NOMO-1 treated with DMSO at 0.1 percent for 48 hours (cell line): ENCODE measurements at regions not wholly inside any gene's neighbourhood (a gene's known extent, or its start where the extent isn't known, plus 50 kb on each side); places are given as distances from the start of the nearest gene placed in this dataset.
"Not testable (repeated sequence)": the region's sequence is repeated elsewhere in the genome, so short reads cannot be mapped to it uniquely, and the experiment has no call there.

Experiments
- DNase-seq: peaks from one replicate; lab custom pipeline; 2025; ENCODE audit not compliant: unreplicated experiment; lab: John Stamatoyannopoulos, UW

DNA sequence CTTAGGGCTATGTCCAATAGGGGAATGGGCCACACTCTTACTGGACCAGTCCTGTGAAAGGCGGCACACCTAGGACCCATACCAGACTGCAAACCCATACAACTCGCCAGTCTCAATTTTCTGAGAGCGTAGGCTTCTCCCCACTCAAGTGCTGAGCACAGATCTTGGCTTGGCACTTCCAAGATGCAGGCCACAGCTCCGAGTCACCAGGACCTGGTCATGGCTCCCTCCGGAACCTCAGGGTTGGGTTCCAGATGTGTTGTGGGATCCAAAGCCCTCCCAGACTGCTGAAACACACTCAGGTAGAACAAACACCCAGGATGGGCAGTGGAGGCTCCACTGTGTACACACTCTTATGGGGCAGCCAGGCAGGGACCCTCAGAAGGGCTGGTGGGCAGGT, 103.3 kb downstream of the TMEM144 start:
- no peak for DNase-seq

DNA sequence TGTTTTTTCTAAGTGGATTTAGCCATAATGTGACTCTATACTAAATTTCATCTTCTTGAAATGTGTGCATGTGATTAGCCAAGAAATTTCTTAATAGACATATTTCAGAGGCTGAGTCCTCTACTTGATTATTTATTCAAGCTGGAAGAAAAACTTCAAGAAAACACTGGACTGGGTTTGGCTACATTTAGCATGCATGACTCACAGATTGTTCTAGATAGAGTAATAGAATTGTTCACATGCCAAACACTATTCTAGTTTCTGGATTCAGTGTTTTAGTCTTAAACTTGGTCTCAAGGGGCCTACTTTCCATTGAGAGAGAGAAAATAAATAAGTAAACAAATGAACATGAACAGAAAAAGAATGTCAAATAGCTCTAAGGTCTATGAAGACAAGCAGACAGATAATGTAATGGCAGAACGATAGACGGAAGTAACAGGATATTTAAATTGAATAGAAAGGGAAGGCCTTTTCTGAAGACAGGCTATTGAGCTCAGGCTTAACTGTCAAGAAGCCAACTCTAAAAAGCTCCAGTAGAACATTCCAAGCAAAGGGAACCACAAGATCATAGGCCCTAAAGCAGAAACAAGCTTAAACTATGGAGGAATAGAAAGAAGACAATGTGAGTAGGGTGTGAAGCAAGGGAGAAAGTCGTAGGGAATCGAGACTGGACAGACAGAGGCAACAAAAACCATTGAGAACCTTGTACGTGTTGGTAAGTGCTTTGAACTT, 104.6 kb downstream of the TMEM144 start:
- no peak for DNase-seq

DNA sequence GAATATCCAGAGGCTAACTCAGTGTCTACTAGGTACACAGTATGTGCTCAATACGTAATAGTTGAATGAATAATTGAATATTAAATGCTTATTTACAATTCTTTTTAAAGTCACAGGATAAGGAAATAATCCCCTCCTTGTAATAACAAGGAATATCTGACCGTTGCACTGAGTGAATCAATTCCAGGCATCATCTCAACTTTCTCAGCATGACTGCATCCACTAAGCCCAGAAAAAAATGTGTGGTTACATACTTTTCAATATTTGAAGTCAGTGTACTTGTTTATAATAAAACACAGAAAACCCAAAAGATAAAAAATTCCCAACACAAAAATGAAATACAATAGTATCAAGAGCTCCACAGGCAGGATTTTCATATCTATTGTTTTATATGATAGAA, 105.4 kb downstream of the TMEM144 start:
- DNase-seq, result no peak

DNA sequence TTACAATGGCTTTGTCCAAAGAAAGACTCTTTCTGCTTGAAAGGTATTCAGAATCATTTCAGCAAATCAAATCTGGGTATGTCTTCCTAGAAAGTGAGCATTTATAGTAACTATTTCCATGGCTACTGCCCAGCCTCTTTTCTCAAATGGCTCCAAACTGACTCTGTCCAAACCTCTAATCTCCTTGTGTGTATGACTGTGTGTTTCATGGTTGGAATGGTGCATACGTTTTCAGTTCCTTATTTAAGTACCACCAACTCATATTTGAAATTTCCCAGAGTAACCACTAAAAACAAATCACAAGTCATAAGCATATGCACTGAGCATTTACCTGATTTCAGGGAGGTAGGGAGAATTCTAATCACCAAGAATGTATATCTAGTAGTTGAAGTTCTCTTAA, 106.0 kb downstream of the TMEM144 start:
- DNase-seq, result no peak

DNA sequence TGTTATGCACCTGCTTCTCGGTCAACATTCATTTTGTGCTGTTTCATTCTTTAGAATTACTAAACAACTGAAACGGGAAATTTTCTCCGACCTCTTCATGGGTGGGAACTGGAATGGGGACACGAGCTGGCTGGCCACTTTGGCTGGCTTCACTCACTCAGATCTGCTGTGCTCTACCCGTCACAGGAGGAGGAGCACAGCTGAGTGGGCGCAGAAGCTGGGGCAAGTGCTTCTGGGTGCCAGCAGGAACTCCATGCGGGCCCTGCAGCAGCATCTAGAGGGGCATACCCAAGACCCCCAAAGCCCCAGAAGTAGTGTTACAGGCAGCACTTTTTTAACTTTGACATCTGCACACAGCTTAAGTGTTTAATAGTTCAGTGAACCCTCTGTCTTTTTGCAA, 109.6 kb downstream of the TMEM144 start:
- DNase-seq, result no peak

DNA sequence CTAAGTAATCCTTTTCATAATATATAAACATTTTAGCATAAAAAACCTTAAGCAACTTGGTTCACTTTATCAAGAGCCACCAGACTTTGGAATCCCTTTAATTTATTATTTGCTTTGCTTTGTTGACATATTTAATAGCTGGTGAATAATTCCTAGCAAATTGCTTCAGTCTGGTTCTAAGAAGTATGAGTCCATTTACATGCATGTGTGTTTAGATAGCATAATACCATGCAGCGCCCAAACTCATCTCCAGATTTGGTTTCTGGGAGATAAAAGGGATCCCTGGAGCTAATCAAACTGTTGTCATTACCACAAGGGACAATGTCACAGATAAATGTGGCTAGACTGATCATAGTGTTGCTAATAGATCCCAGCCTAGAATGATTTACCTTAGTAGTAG, 111.8 kb downstream of the TMEM144 start:
- DNase-seq, result no peak

DNA sequence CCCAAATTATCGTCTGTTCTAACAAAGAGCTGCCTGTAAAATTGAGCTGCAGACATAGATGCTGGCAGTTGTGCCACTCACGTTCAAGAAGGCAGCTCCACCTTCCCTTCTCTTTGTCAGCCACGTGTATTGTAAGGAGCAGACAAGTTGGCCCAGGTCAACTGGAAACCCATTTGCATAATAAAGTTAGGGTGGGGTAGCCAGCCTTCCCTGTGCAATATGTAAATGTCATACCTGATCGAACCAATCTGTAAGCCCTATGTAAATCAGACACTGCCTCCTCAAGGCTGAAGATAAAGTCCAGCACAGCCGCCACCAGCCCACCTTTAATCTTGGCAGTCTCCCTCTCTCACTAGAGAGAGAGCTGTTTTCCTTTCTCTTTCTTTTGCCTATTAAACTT, 117.2 kb downstream of the TMEM144 start:
- DNase-seq, result no peak

DNA sequence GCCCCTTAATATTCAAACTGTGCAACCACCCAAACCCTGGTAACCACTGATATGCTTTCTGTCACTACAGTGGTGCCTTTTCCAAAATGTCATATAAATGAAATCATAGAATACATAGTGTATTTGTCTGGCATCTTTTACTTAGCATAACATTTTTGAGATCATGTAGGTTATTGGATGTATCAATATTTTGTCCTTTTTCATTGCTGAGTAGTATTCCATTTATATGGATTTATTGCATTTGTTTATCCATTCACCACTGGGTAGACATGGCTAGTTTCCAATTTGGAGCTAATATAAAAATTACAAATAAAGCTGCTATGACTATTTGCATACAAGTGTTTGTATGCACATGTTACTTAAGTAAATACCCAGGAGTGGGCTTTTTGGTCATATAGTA, 121.6 kb downstream of the TMEM144 start:
- no peak for DNase-seq

DNA sequence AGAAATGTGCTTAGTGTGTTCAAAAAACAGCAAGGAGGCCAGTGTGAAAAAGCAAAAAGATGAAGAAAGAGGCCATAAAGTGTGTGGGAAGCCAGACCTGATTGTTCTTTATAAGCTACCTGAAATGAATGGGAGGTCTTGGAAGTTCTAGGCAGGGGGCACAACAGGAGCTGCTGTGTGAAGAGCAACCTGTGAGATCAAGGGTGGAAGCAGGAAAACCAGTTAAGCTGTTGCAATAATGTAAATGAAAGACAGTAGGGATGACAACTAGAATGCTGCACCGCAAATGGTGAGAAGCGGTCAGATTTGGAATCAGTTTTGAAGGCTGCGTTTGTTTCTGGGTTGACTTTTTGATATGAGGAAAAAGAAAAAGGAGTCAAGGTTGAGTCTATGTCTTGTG, 123.5 kb downstream of the TMEM144 start:
- no peak for DNase-seq

DNA sequence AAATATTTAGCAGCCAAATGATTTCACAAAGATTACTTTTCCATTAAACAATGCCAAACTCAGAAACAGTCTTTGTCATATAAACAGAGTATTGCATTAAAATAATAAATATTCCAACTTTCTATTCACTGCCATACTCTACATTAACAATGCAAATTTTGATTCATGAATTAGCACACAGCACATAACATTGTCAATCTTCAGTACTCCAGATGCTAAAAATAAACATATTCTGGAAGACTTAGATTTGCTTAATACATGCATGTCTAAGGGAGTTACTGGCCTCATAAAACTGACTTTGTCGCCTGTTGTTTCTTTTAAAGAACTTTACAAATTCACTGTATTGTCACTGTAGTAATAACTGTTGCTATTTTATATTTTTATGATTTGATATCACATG, 131.6 kb downstream of the TMEM144 start:
- no peak for DNase-seq

DNA sequence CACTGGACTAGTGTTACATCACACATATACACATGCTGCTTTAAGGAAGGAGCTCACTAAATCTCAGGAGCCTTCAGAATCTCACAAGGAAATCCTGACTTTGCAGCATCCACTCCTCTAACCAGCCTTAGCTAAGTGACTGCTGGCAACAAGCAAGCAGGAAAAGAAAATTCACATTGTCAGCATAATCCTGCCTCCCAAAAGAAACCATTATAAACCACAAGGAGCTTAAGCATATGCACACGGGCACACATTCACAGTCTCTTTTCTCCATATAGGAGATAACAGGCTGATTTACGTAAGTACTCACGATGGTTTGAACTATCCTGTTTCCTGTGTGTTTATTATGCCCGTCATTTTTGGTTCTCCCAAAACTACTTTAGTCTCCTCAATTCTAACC, 136.3 kb downstream of the TMEM144 start:
- DNase-seq, result no peak

DNA sequence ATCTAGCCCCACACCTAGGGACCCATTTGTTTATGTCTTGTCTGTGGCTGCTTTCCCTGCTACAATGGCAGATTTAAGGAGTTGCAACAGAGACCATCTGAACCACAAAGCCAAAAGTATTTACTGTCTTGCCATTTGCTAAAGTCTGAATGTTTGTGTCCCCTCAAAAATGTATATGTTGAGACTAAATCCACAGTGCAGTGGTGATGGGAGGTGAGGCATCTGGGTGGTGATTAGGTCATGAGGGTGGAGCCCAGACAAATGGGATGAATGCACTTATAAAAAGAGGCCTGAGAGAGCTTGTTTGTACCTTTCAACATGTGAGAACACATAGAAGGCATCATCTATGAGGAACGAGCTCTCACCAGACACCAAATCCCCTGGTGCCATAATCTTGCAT, 137.3 kb downstream of the TMEM144 start:
- DNase-seq, result no peak

DNA sequence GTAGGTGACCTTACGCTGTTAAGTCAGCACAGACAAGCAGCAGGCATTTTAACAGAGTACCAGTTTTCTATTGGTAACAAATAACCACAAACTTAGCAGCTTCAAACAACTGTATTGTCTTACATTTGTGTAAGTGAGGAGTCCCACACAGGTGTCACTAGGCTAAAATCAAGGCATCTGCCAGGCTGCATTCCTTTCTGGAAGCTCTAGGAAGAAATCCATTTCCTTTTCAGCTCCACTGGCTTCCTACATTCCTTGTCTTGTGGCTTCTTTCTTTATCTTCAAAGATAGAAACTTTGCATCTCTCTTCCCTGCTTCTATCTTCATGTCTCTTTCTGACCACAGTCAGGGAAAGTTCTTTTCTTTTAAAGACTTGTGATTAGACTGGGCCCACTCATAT, 139.9 kb downstream of the TMEM144 start:
- DNase-seq, result no peak

DNA sequence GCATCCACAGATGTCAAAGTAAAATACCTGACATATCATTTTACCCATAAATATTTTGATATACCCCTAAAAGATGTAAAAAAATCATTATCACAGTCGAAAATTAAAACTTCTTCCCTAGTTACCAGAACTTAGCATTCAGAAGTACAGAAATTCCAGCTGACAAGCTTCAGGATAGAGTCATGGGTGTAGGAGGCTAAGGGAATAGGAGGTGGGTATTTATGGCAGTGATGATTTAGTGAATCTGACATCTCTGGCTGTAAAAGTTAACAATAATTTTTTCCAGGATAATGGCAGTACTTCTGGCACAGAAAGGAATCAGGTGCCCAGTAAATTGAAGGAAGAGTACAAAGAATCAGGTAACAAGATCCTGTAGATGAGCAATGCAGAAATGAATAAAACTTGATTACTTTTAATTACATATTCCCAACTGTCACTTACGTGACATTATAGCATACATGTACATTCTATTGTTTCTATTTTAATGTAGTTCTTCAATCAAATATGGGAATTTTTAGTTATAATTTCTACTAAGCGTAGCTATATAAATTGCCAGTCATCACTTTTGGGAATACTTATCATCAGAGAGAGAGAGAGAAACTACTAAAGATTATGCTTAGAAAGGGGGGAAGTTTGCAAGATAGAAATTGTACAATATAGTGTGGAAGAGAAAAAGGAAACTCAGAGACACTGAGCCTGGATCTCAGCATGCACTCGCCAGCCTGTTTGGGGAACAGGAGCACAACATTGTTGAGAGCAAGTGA, 143.4 kb downstream of the TMEM144 start:
- no peak for DNase-seq

DNA sequence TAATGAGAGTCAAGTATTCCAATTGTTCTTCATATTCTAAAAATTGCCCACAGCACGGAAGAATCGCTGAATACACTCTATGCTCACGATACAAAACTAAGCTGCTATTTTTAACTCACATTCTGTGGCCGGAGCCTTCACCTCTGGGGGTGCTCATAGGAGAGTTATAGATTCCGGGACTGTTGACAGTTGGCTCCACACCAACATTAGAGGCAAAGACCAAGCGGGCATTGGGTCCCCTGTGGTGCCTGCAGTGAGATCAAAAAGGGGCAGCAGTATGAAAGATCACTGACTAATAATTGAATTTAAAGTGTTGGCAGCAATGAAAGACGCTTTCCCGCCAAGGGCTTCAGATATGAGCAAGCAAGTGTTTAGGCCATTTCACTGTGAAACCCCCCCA, 146.0 kb downstream of the TMEM144 start:
- DNase-seq, result no peak

DNA sequence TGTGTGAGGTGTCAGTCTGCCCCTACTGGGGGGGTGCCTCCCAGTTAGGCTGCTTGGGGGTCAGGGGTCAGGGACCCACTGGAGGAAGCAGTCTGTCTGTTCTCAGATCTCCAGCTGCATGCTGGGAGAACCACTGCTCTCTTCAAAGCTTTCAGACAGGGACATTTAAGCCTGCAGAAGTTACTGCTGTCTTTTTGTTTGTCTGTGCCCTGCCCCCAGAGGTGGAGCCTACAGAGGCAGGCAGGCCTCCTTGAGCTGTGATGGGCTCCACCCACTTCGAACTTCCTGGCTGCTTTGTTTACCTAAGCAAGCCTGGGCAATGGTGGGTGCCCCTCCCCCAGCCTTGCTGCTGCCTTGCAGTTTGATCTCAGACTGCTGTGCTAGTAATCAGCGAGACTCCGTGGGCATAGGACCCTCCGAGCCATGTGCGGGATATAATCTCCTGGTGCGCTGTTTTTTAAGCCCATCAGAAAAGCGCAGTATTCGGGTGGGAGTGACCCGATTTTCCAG, 153.7 kb upstream of the RXFP1 start:
- not testable (repeated sequence) for DNase-seq

DNA sequence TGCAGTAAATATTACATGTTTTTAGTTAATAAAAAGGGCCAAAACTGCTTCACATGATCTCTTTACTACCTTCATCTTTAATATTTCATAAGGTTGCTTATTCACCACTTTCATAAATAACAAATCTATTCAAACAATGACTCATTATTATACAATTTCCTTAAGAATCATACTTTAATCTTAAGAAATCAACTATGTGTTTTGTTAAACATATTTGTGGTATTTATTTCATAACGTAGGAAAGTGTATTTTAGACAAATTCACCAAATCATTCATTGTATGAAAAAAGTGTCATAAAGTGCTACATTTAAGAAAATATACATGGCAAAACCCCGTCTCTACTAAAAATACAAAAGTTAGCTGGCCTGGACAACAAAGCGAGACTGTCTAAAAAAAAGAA, 150.5 kb upstream of the RXFP1 start:
- DNase-seq, result no peak

DNA sequence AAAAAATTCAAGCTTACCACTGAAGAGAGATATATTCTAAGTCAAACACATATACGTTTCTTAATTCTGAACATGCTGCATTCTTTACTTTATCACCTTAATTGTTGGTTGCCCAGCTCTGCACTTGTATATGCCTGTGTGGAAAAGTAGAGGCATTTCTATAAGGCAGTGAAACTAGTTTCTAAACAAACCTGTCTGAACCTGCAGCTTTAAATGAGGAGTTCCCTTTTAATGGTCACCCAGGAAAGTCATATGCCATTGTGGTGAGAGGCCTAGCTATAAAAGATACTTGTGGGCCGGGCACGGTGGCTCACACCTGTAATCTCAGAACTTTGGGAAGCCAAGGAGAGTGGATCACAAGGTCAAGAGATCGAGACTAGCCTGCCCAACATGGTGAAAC, 147.4 kb upstream of the RXFP1 start:
- DNase-seq, result no peak

DNA sequence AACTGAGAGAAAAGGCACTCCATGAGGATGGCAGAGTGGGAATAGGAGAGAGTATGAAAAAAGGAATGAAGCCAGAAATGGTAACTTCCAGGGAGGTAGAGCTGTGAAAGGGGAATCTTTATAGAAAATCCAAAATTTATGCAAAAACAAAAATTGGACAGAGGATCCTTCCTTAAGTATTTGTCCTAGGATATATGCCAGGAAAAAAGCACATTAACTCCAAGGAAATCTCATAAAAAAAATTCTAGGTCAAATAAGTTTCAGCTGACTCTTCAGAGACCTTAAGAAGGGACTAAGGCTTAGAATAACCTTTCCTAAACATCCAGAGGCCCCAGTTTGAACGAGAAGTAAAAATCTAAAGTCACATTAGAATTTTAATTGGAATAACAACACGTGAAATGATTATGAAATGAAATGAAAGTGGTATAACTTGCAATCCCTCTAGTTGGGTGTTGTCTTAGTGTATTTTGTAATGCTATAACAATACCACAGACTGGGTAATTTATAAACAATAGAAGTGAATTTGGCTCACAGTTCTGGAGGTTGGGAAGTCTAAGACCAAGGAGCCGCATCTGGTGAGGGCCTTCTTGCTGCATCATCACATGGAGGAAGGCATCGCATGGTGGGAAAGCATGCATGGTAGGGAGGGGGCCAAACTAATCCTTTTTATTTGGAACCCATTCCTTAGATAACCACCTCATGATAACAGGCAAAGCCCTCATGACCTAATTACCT, 145.4 kb upstream of the RXFP1 start:
- DNase-seq, result no peak

DNA sequence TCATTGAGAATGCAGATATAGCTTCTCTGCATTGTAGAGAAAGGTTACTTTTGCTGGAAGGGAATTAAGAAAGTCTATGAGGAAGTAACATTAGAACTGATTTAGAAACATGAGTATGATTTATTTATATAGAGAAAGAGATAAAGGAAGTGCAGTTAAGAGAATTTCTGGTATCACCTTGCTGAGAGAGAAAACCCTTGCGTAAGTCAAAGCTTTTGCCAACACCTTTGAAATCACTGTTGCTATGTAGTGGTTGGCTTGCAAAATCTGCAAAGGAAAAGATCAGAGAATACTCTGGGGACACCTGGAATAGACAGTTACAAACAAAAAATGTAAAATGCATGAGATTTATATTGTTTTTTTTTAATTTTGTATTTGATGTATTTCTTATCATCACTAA, 137.3 kb upstream of the RXFP1 start:
- peak; percentile 79 for DNase-seq

DNA sequence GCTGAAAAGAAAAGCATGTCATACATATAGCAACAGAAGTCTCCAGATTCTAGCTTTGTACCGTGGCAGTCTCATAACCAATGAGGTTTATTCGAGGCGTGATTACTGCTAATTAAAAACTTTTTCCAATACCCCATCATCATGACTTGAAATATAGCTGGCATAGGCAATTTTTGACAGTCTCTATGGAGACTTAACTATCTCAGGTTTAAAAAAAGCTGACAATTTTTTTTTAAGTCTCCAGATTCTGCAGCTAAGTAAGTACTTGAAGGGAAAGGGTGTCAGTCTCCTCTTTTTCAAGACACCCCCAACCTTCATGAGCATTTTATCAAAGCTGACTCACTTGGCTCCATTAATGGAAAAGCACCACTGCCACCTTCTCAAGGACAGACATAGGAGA, 126.3 kb upstream of the RXFP1 start:
- no peak for DNase-seq

DNA sequence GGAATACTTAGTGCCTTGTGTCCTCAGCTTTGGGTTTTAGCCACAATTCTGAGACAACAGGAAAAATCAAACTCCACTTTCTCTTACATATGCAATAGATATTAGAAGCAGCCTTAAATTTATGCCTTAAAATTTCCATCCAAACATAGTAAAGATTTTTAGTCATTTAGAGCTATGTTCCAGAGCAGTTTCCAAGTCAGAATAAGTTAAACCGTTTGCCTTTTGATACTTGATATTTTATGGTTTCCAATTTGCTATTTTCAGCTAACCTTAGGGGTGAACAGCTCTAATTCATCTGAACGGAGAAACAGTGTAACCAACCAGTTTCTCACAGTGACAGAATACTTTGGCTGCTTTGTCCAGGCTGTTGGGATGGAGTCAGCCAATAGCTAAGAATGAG, 125.8 kb upstream of the RXFP1 start:
- no peak for DNase-seq
